Endothelial cell of umbilical vein (primary cell): ENCODE measurements at regions not wholly inside any gene's neighbourhood (a gene's known extent, or its start where the extent isn't known, plus 50 kb on each side); places are given as distances from the start of the nearest gene placed in this dataset.

Experiments
- BruUV-seq: library from RNA; stranded (reverse); fragments of 400-500 nt; replicated peaks from 2 replicates; lab custom pipeline; 2021; lab: Mats Ljungman, UMichigan
- CTCF ChIA-PET: fragments of 300-600, 350-600 bp; sonication (Branson Sonifier 250); formaldehyde crosslinking; loops from one replicate; lab custom pipeline; 2021; ENCODE audit warnings: antibody characterized with exemption, inconsistent platforms; lab: Charles Lee
- POLR2A ChIA-PET: fragments of 300-600, 350-600 bp; sonication (Branson Sonifier 250); formaldehyde crosslinking; loops from one replicate; lab custom pipeline; 2021; ENCODE audit warnings: antibody characterized with exemption, inconsistent platforms; lab: Charles Lee
- DNase-seq: peaks from one replicate; pipeline ENCODE4 v3.0.0-alpha.2; 2011; ENCODE audit warnings: low read depth, low spot score
- FAIRE-seq: peaks from 2 replicates; lab custom pipeline; 2011; peaks lifted over from hg19 to GRCh38; lab: Jason Lieb, UNC
- H2AFZ ChIP-seq: 2 replicates; pipeline ENCODE4 v1.6.0; 2012; ENCODE audit warnings: low read depth, low read length, control low read depth, inconsistent platforms
- H3K27ac ChIP-seq: 2 replicates; pipeline ENCODE4 v1.5.1; 2011; ENCODE audit warnings: low read depth, mild to moderate bottlenecking, control low read depth, low read length, moderate library complexity; ENCODE audit not compliant: insufficient read depth
- H3K27me3 ChIP-seq, 2 experiments: 2 replicates each; pipeline versions ENCODE4 v1.6.0 to v1.6.1; 2011; ENCODE audit warnings: low read length in 2 of 2, mixed read lengths in 1 of 2; ENCODE audit not compliant: control insufficient read depth in 2 of 2, insufficient read depth in 2 of 2
- H3K36me3 ChIP-seq, 2 experiments: 2 replicates in 1 of 2; 3 replicates in 1 of 2; pipeline ENCODE4 v1.5.1; 2011; ENCODE audit warnings: low read length in 2 of 2, mild to moderate bottlenecking in 1 of 2, moderate library complexity in 1 of 2; ENCODE audit not compliant: control insufficient read depth in 2 of 2, insufficient read depth in 2 of 2; ENCODE audit errors: extremely low read depth in 1 of 2
- H3K4me1 ChIP-seq: 3 replicates; pipeline ENCODE4 v1.5.1; 2011; ENCODE audit warnings: mild to moderate bottlenecking, low read length; ENCODE audit not compliant: control insufficient read depth, insufficient read depth; ENCODE audit errors: extremely low read depth
- H3K4me2 ChIP-seq: 2 replicates; pipeline ENCODE4 v1.6.1; 2011; ENCODE audit warnings: low read length, control low read depth, mixed read lengths; ENCODE audit not compliant: insufficient read depth
- H3K4me3 ChIP-seq, 3 experiments: fragments of 200-600 bp in 1 of 3; sonication (generic), shearing (Covaris generic) in 1 of 3; replicated peaks in 1 of 3; 2 replicates each; pipeline ENCODE4 v1.5.1; 2011 to 2016; ENCODE audit warnings: control low read depth in 3 of 3, low read length in 3 of 3, mild to moderate bottlenecking in 2 of 3, inconsistent platforms in 1 of 3, low read depth in 1 of 3, moderate library complexity in 1 of 3; ENCODE audit not compliant: insufficient read depth in 1 of 3
- H3K79me2 ChIP-seq: 2 replicates; pipeline ENCODE4 v1.6.0; 2012; ENCODE audit warnings: low read length, inconsistent platforms; ENCODE audit not compliant: control insufficient read depth, insufficient read depth
- H3K9ac ChIP-seq: replicated peaks from 2 replicates; pipeline ENCODE3; 2011; ENCODE audit warnings: low read length, control low read depth; ENCODE audit not compliant: insufficient read depth; ENCODE audit errors: extremely low read depth
- H3K9me1 ChIP-seq: replicated peaks from 3 replicates; pipeline ENCODE4 v1.6.0; 2011; ENCODE audit warnings: mild to moderate bottlenecking, low read length; ENCODE audit not compliant: control insufficient read depth, insufficient read depth; ENCODE audit errors: extremely low read depth
- H3K9me3 ChIP-seq: replicated peaks from 2 replicates; pipeline ENCODE4 v1.5.1; 2012; ENCODE audit warnings: low read length, inconsistent platforms; ENCODE audit not compliant: control insufficient read depth, insufficient read depth
- H4K20me1 ChIP-seq: replicated peaks from 2 replicates; pipeline ENCODE3; 2011; ENCODE audit warnings: mild to moderate bottlenecking, low read length; ENCODE audit not compliant: control insufficient read depth, insufficient read depth; ENCODE audit errors: extremely low read depth
- EZH2 ChIP-seq: IDR thresholded peaks from 2 replicates; pipeline ENCODE4 v1.6.1; 2012; ENCODE audit warnings: borderline replicate concordance, low read depth, mild to moderate bottlenecking, moderate library complexity, low read length, inconsistent platforms; ENCODE audit not compliant: severe bottlenecking
- FOS ChIP-seq: IDR thresholded peaks from 2 replicates; pipeline ENCODE4 v1.6.1; 2011; ENCODE audit warnings: mild to moderate bottlenecking, low read length, moderate library complexity, borderline replicate concordance; ENCODE audit not compliant: insufficient read depth
- GATA2 ChIP-seq: IDR thresholded peaks from 2 replicates; pipeline ENCODE4 v1.7.0; 2011; ENCODE audit warnings: low read depth, mild to moderate bottlenecking, moderate library complexity, mixed read lengths, low read length; ENCODE audit not compliant: insufficient read length, insufficient read depth
- JUN ChIP-seq: IDR thresholded peaks from 2 replicates; pipeline ENCODE4 v1.6.1; 2011; ENCODE audit warnings: borderline replicate concordance, low read depth; ENCODE audit not compliant: insufficient read length, insufficient read depth
- MYC ChIP-seq: IDR thresholded peaks from one replicate; pipeline ENCODE4 v1.6.1; 2011; ENCODE audit warnings: mild to moderate bottlenecking, low read depth, low read length
- POLR2A ChIP-seq: IDR thresholded peaks from 2 replicates; pipeline ENCODE4 v1.6.1; 2012; ENCODE audit warnings: low read depth, mild to moderate bottlenecking, control low read depth, low read length
- POLR2AphosphoS5 ChIP-seq: IDR thresholded peaks from 2 replicates; pipeline ENCODE4 v1.6.1; 2012; ENCODE audit warnings: low read depth, mild to moderate bottlenecking, control low read depth, low read length, moderate library complexity; ENCODE audit not compliant: insufficient read depth
- dilution Hi-C: fragments of 300-500 bp; cut with MboI; formaldehyde crosslinking; loops from one replicate; pipeline ENCODE4 v1.15.0; 2019; ENCODE audit warnings: low sequenced_read_pairs; ENCODE audit not compliant: extremely low pct_ligation_motif_present
- intact Hi-C: fragments of 100-400 bp; cut with micrococcal nuclease; formaldehyde crosslinking; loops from one replicate; pipeline ENCODE4 v1.10.0; 2022
- TF ChIP-seq, protein P1 (sequence below): IDR thresholded peaks from 2 replicates; pipeline ENCODE4 v1.6.1; 2011; ENCODE audit not compliant: insufficient read depth, insufficient read length
- TF ChIP-seq, protein P2 (sequence below), 2 donors: IDR thresholded peaks; 1 replicate in 1 of 2; 2 replicates in 1 of 2; pipeline ENCODE4 v1.5.1; 2011; ENCODE audit warnings: low read length in 2 of 2, mild to moderate bottlenecking in 2 of 2, moderate library complexity in 2 of 2, control low read depth in 1 of 2, inconsistent platforms in 1 of 2, low read depth in 1 of 2; ENCODE audit not compliant: insufficient read depth in 1 of 2; ENCODE audit errors: extremely low read depth in 1 of 2

DNA sequence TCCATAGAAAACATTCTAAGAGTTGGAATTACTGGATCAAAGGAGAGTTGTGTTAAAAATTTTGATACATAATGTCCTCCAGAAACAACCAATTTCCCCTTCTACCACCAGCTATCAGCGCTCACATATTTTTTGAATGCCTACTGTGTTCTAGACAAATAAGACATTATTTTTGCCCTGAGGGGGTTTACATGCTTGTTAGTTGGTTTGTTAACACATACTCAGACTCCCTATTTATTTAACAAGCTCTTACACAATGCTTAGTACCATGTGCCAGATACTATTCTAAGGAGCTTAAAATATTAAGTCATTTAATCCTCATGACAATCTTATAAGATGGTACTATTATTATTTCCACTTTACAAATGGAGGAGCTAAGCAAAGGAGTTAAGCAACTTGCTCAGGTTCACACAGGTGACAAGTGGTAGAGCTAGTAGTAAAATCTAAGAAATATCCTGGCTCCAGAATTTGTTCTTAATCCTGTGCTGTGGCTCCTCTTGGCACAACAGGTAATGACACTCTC lies 194.2 kb downstream of the UTP18 start:
- no TSS peak for BruUV-seq
- Histone ChIP-seq H3K79me2 (no peaks in the 10 kb centered on the region), H3K9me3 (no peaks in the 10 kb centered on the region), H3K27ac (no peak overlapping the region), H4K20me1 (no peaks in the 10 kb centered on the region), H3K4me1 (no peaks in the 10 kb centered on the region), H3K9ac (no peak overlapping the region), H3K36me3 (no peaks in the 10 kb centered on the region), H3K9me1 (no peaks in the 10 kb centered on the region), H2AFZ (no peak overlapping the region), H3K4me2 (no peak overlapping the region), H3K27me3 (no peaks in the 10 kb centered on the region), H3K4me3 (no peak overlapping the region)
- ChIA-PET POLR2A (no interaction called here), CTCF (no interaction called here)
- TF ChIP-seq, protein P1, sequence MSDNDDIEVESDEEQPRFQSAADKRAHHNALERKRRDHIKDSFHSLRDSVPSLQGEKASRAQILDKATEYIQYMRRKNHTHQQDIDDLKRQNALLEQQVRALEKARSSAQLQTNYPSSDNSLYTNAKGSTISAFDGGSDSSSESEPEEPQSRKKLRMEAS: no peak
- TF ChIP-seq, protein P2, sequence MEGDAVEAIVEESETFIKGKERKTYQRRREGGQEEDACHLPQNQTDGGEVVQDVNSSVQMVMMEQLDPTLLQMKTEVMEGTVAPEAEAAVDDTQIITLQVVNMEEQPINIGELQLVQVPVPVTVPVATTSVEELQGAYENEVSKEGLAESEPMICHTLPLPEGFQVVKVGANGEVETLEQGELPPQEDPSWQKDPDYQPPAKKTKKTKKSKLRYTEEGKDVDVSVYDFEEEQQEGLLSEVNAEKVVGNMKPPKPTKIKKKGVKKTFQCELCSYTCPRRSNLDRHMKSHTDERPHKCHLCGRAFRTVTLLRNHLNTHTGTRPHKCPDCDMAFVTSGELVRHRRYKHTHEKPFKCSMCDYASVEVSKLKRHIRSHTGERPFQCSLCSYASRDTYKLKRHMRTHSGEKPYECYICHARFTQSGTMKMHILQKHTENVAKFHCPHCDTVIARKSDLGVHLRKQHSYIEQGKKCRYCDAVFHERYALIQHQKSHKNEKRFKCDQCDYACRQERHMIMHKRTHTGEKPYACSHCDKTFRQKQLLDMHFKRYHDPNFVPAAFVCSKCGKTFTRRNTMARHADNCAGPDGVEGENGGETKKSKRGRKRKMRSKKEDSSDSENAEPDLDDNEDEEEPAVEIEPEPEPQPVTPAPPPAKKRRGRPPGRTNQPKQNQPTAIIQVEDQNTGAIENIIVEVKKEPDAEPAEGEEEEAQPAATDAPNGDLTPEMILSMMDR (IDR thresholded peaks at IDR 0.05; ENCODE audit: extremely low read depth in 1 of 2, insufficient read depth in 1 of 2, low read depth in 1 of 2, low read length in 2 of 2): no peak
- TF ChIP-seq POLR2A (no peak), MYC (no peak), POLR2AphosphoS5 (no peak), GATA2 (no peak), EZH2 (no peak), JUN (no peak), FOS (no peak)
- DNase-seq: no peak
- dilution Hi-C loops: no loop called here
- no peak for FAIRE-seq
- intact Hi-C loops: no loop called here
